Ascending aorta (tissue), 2 donors: ENCODE measurements at regions not wholly inside any gene's neighbourhood (a gene's known extent, or its start where the extent isn't known, plus 50 kb on each side); places are given as distances from the start of the nearest gene placed in this dataset.

Source experiments
- DNase-seq, 2 donors: peaks; one replicate each; pipeline ENCODE4 v3.0.0-alpha.2; 2019; ENCODE audit warnings: low spot score in 2 of 2
- H3K27ac ChIP-seq, 2 donors: fragments of 200-600 bp; sonication (generic); one replicate each; pipeline ENCODE4 v1.5.1; 2016 to 2017; ENCODE audit warnings: mild to moderate bottlenecking in 1 of 2
- H3K27me3 ChIP-seq: fragments of 200-600 bp; sonication (generic); one replicate; pipeline ENCODE4 v1.5.1; 2017
- H3K36me3 ChIP-seq, 2 donors: fragments of 200-600 bp; sonication (generic); one replicate each; pipeline ENCODE4 v1.5.1; 2016
- H3K4me1 ChIP-seq, 2 donors: fragments of 200-600 bp; sonication (generic); one replicate each; pipeline ENCODE4 v1.5.1; 2016 to 2017; ENCODE audit warnings: mild to moderate bottlenecking in 1 of 2
- H3K4me3 ChIP-seq, 2 donors: fragments of 200-600 bp; sonication (generic); one replicate each; pipeline ENCODE4 v1.5.1; 2016 to 2017; ENCODE audit warnings: mild to moderate bottlenecking in 1 of 2
- H3K9me3 ChIP-seq, 2 donors: fragments of 200-600 bp; sonication (generic); one replicate each; pipeline ENCODE4 v1.5.1; 2016
- CTCF ChIP-seq, 3 experiments: fragments of 200-600 bp in 2 of 3; fragments of 450-650 bp in 1 of 3; sonication (generic) in 2 of 3; IDR thresholded peaks; one replicate each; pipeline ENCODE4 v1.5.1; 2016 to 2019; ENCODE audit warnings: antibody characterized with exemption in 3 of 3, mild to moderate bottlenecking in 1 of 3, moderate library complexity in 1 of 3
- intact Hi-C: fragments of 100-400 bp; cut with DNase I; formaldehyde crosslinking; loops from one replicate; pipeline ENCODE4 v1.15.1; 2023

DNA sequence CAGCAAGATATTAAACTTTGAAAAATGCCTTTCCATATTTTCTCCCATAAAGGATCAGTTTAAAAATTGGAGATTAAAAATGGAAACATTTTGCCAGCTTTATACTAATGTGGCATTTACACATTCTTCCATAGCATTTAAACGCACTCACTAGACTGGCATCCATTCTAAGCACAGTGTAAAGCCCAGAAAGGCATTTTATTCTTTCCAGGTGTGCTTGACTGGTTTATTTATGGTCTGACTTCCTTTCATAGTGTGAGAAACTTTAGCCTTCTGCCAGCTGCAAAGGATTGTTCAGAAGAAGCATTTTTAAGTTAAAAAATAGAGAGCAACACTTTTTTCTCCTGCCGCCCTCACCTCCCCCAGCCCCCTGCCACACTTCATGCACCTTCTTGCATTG lies 271.7 kb upstream of the PSMD7 start:
- Histone ChIP-seq H3K27me3 (no peaks in the 10 kb centered on the region), H3K9me3 (no peaks in the 10 kb centered on the region), H3K36me3 (no peaks in the 10 kb centered on the region), H3K4me1 (no peaks in the 10 kb centered on the region), H3K4me3 (no peak overlapping the region), H3K27ac (no peak overlapping the region)
- DNase-seq, result no peak
- intact Hi-C loops, result no loop called here
- TF ChIP-seq CTCF (IDR thresholded peaks at IDR 0.05), result no peak

DNA sequence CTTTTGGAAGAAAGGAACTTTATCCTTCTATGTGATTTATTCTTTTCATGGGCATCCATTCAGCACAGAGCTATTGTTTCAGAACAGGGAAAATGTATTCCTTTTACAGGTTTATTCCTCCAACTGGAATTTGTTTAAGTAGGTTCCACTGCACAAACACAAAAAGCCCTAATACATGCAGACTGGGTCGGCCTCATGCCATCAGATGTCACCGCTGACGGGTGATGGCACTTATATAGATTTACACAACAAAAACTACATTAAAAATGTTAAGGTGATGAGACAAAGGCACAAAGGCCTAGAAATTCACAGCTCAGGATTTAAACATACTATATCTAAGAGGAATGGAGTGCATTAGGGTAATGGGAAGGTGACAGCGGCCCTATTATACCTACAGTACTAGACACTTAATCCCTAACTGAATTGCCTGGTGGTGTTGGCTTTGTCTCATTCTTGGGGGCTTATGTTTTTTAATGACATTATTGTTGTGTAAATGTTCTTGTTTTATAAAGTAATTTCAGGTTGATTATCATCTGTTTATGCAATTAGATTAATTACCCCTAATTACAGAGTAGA lies 276.4 kb upstream of the PSMD7 start:
- H3K4me1 ChIP-seq, result no peaks in the 10 kb centered on the region
- H3K9me3 ChIP-seq, result no peaks in the 10 kb centered on the region
- H3K27ac ChIP-seq, result no peak overlapping the region
- H3K36me3 ChIP-seq, result no peaks in the 10 kb centered on the region
- TF ChIP-seq CTCF (IDR thresholded peaks at IDR 0.05), result no peak
- intact Hi-C loops, result no loop called here
- H3K4me3 ChIP-seq, result no peak overlapping the region
- H3K27me3 ChIP-seq, result no peaks in the 10 kb centered on the region
- DNase-seq, result no peak

DNA sequence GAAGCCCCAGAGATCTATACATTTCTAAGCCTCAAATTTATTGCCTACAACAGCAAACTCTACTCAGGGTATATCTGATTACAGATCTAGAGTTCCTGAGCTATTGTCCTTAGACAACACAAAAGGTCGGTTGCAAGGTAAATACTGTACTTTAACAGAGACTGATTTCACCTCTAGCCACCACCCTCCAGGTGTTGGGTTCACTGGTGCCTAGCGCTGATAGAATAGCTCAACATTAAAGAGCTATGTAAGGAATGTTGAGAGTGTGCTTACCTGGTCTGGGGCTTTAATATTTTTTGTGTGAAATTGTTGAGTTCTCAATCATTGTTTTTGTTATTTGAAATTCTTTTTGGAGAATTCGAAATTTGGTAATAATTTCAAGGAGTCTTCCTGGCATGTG lies 277.0 kb upstream of the PSMD7 start:
- H3K27me3 ChIP-seq, result no peaks in the 10 kb centered on the region
- H3K9me3 ChIP-seq, result no peaks in the 10 kb centered on the region

DNA sequence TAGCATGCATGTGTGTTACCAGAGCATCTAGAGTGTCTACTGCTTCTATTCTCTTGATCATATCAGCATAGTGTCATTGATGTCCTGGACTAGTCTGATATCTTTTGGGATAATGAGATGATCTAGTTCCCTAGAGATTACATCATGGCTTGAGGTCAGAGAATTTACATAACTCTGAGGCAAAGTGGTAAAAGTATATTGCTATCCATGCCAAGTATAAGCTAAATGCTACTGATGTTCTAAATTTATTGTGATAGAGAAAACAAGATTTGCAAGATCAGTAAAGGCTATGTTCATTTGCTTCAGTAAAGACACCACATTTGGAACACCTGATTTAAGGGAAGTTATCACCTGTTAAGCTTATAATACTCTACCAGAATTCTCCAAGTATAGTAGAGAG lies 280.7 kb upstream of the PSMD7 start:
- intact Hi-C loops, result no loop called here
- no peaks in the 10 kb centered on the region for H3K27me3 ChIP-seq
- no peak for TF ChIP-seq CTCF (IDR thresholded peaks at IDR 0.05)

More for the DNA sequence above, 277.0 kb upstream of the PSMD7 start:
- TF ChIP-seq CTCF (IDR thresholded peaks at IDR 0.05), result no peak
- Histone ChIP-seq H3K4me1 (no peaks in the 10 kb centered on the region), H3K36me3 (no peaks in the 10 kb centered on the region), H3K27ac (no peak overlapping the region), H3K4me3 (no peak overlapping the region)
- intact Hi-C loops, result no loop called here
- no peak for DNase-seq

DNA sequence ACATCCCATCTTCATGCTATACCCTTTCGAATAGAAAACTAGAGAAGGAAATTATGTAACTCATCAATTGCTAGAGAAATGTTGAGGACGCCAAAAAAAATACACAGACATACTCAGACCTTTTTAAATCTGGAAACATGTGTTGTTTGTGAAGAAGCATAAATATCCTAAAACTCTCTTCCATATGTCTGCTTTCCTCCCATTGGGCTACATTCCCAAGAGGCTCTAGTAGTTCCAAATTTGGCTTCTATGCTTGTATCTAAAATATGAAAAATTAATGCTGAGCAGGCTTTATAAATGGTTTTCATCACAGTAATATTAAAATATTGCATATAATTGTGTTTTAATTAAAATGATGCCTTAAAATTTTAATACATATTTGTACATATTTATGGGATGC lies 297.9 kb upstream of the PSMD7 start:
- H3K27me3 ChIP-seq, result no peaks in the 10 kb centered on the region
- no peaks in the 10 kb centered on the region for H3K36me3 ChIP-seq
- H3K4me1 ChIP-seq, result no peaks in the 10 kb centered on the region
- intact Hi-C loops, result no loop called here
- no peak for DNase-seq
- H3K27ac ChIP-seq, result no peak overlapping the region
- TF ChIP-seq CTCF (IDR thresholded peaks at IDR 0.05), result no peak
- H3K9me3 ChIP-seq, result no peaks in the 10 kb centered on the region
- H3K4me3 ChIP-seq, result no peak overlapping the region

More for the DNA sequence above, 280.7 kb upstream of the PSMD7 start:
- DNase-seq, result no peak
- H3K4me1 ChIP-seq, result no peaks in the 10 kb centered on the region
- H3K36me3 ChIP-seq, result no peaks in the 10 kb centered on the region
- H3K27ac ChIP-seq, result no peak overlapping the region
- H3K9me3 ChIP-seq, result no peaks in the 10 kb centered on the region
- H3K4me3 ChIP-seq, result no peak overlapping the region

DNA sequence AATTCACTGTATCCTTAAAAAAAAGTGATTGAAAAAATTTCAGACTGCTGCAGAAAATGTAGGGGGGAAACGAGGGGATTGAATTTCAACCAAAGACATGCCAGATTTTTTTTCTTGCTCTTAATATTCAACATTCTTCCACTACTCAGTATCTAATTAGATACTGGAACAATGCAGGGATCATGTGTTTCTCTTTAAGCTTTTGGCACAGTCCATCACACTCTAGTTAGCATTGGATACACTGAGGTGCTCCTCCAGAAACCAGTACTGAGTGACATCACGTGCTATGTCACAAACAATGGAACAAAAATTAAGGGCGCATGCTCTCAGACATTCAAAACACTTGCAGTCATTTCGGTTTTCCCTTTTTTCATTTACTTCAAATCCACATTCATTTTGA lies 298.6 kb upstream of the PSMD7 start:
- no peak for DNase-seq
- intact Hi-C loops, result no loop called here
- no peaks in the 10 kb centered on the region for H3K27me3 ChIP-seq
- no peak overlapping the region for H3K27ac ChIP-seq
- H3K36me3 ChIP-seq, result no peaks in the 10 kb centered on the region
- H3K4me1 ChIP-seq, result no peaks in the 10 kb centered on the region
- H3K4me3 ChIP-seq, result no peak overlapping the region
- TF ChIP-seq CTCF (IDR thresholded peaks at IDR 0.05), result no peak
- H3K9me3 ChIP-seq, result no peaks in the 10 kb centered on the region
